ENCODE measurements at regions not wholly inside any gene's neighbourhood (a gene's known extent, or its start where the extent isn't known, plus 50 kb on each side); places are given as distances from the start of the nearest gene placed in this dataset.
"Not testable (repeated sequence)": the region's sequence is repeated elsewhere in the genome, so short reads cannot be mapped to it uniquely, and the experiment has no call there.

- H3K4me3 ChIP-seq = no peak overlapping the region
- peak overlapping the region in 3 of 4 donors; percentile 66 to 75 (median 74) for H3K27ac ChIP-seq
- H3K27me3 ChIP-seq = no peaks in the 10 kb centered on the region
- H3K36me3 ChIP-seq = no peaks in the 10 kb centered on the region
- TF ChIP-seq CTCF (IDR thresholded peaks at IDR 0.05) = no peak
- no peak for TF ChIP-seq POLR2A (IDR thresholded peaks at IDR 0.05)
- H3K4me1 ChIP-seq = peaks cover 14 to 63% (median 31%) of the 10 kb centered on the region in 3 donors
- H3K9me3 ChIP-seq = no peaks in the 10 kb centered on the region
- no peak for DNase-seq
- intact Hi-C loops (cut with DNase I) = no loop called here
- WGBS, 2 donors = 50% methylated on average over 1 of the region's 1 CpG
These were observed 199.9 kb upstream of the AHR start for GRCh38 chr7:17098515-17098914.

- Histone ChIP-seq H3K4me1 (peaks cover 14 to 58% (median 31%) of the 10 kb centered on the region in 3 donors), H3K27me3 (no peaks in the 10 kb centered on the region), H3K9me3 (no peaks in the 10 kb centered on the region), H3K36me3 (no peaks in the 10 kb centered on the region), H3K4me3 (no peak overlapping the region), H3K27ac (peak overlapping the region; percentile 66 to 75 (median 72))
- TF ChIP-seq CTCF (IDR thresholded peaks at IDR 0.05) = no peak
- TF ChIP-seq POLR2A (IDR thresholded peaks at IDR 0.05) = no peak
- WGBS, 2 donors = 46 to 54% methylated on average over 11 to 12 of the region's 12 CpGs
- no peak for DNase-seq
- intact Hi-C loops (cut with DNase I) = no loop called here
These were observed 199.1 kb upstream of the AHR start for GRCh38 chr7:17099083-17099973.

GRCh38 chr7:17099974-17100509 lies 198.4 kb upstream of the AHR start:
- intact Hi-C loops (cut with DNase I); H3K27me3 ChIP-seq; DNase-seq; H3K36me3 ChIP-seq; H3K4me3 ChIP-seq; H3K9me3 ChIP-seq: not testable (repeated sequence)
- Histone ChIP-seq H3K27ac (peak overlapping the region; percentile 49 to 75 (median 62)), H3K4me1 (peaks cover 12 to 51% (median 27%) of the 10 kb centered on the region in 3 donors)
- WGBS, 2 donors = 78 to 81% methylated on average over 2 of the region's 2 CpGs

- Histone ChIP-seq H3K36me3 (no peaks in the 10 kb centered on the region), H3K27ac (no peak overlapping the region), H3K4me1 (peaks cover 8 to 39% (median 18%) of the 10 kb centered on the region in 3 donors), H3K4me3 (no peak overlapping the region), H3K27me3 (no peaks in the 10 kb centered on the region), H3K9me3 (no peaks in the 10 kb centered on the region)
- intact Hi-C loops (cut with DNase I) = no loop called here
- no peak for DNase-seq
- 90 to 96% methylated on average over 6 of the region's 6 CpGs for WGBS, 2 donors
- TF ChIP-seq POLR2A (IDR thresholded peaks at IDR 0.05) (no peak), CTCF (IDR thresholded peaks at IDR 0.05) (no peak)
These were observed 197.2 kb upstream of the AHR start for GRCh38 chr7:17101207-17101696.

- Histone ChIP-seq H3K4me3 (no peak overlapping the region), H3K36me3 (no peaks in the 10 kb centered on the region), H3K9me3 (no peaks in the 10 kb centered on the region), H3K27me3 (no peaks in the 10 kb centered on the region), H3K4me1 (peaks cover 8 to 20% (median 9%) of the 10 kb centered on the region in 3 donors), H3K27ac (no peak overlapping the region)
- intact Hi-C loops (cut with DNase I) = no loop called here
- WGBS, 2 donors = 43 to 48% methylated on average over 4 of the region's 4 CpGs
- TF ChIP-seq POLR2A (IDR thresholded peaks at IDR 0.05) = no peak
- no peak for DNase-seq
These were observed 195.3 kb upstream of the AHR start for GRCh38 chr7:17103170-17103569.

- Histone ChIP-seq H3K36me3 (no peaks in the 10 kb centered on the region), H3K4me3 (no peak overlapping the region), H3K27me3 (no peaks in the 10 kb centered on the region), H3K4me1 (peaks cover 2 to 14% (median 3%) of the 10 kb centered on the region in 3 donors), H3K27ac (no peak overlapping the region), H3K9me3 (no peaks in the 10 kb centered on the region)
- DNase-seq = no peak
- 38 to 45% methylated on average over 5 of the region's 5 CpGs for WGBS, 2 donors
- TF ChIP-seq POLR2A (IDR thresholded peaks at IDR 0.05) (no peak), CTCF (IDR thresholded peaks at IDR 0.05) (no peak)
- intact Hi-C loops (cut with DNase I) = no loop called here
These were observed 194.5 kb upstream of the AHR start for GRCh38 chr7:17103984-17104383.
